ENCODE measurements at regions not wholly inside any gene's neighbourhood (a gene's known extent, or its start where the extent isn't known, plus 50 kb on each side); places are given as distances from the start of the nearest gene placed in this dataset.

DNA sequence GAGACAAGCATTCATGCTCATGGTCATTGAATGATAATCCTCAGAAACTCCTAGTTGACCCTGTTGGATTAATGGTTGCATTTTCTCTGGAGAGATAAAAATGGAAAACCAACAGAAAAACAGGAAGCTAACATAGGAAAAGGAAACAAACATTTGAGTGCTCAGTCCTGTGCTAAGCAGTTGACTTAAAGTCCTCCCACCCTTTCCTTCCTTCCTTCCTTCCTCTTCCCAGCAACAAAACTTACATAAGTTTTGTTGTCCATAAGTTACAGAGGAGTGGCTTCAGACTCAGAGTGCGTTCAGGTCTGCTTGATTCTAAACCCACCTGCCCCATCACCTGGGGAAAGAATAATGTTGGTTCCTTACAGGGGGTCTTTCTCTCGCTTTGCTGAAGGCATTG, 163.8 kb upstream of the RGMA start:
- Histone ChIP-seq H3K79me2 (ENCODE audit: insufficient read depth, low read length) (no peaks in the 10 kb centered on the region), H3K4me2 (ENCODE audit: low read depth, low read length, poor library complexity, severe bottlenecking) (no peak overlapping the region), H3K27me3 (ENCODE audit: insufficient read depth, low read length, poor library complexity, severe bottlenecking) (no peaks in the 10 kb centered on the region), H2AFZ (ENCODE audit: low read length) (no peak overlapping the region), H3K4me1 (ENCODE audit: insufficient read depth, low read length, poor library complexity, severe bottlenecking) (peaks cover 14% of the 10 kb centered on the region), H3F3A (ENCODE audit: low read depth) (no peaks in the 10 kb centered on the region), H3K9me2 (replicated peaks; ENCODE audit: low read depth, low read length) (no peaks in the 10 kb centered on the region), H3K9ac (ENCODE audit: low read depth, low read length, poor library complexity, severe bottlenecking) (no peak overlapping the region), H3K4me3 (ENCODE audit: low read length, poor library complexity, severe bottlenecking) (no peak overlapping the region), H4K20me1 (ENCODE audit: insufficient read depth, low read length, poor library complexity, severe bottlenecking) (no peaks in the 10 kb centered on the region), H3K9me3 (ENCODE audit: insufficient read depth, low read depth, low read length) (no peaks in the 10 kb centered on the region), H3K36me3 (ENCODE audit: insufficient read depth, low read length) (no peaks in the 10 kb centered on the region)
- TF ChIP-seq, protein P1, sequence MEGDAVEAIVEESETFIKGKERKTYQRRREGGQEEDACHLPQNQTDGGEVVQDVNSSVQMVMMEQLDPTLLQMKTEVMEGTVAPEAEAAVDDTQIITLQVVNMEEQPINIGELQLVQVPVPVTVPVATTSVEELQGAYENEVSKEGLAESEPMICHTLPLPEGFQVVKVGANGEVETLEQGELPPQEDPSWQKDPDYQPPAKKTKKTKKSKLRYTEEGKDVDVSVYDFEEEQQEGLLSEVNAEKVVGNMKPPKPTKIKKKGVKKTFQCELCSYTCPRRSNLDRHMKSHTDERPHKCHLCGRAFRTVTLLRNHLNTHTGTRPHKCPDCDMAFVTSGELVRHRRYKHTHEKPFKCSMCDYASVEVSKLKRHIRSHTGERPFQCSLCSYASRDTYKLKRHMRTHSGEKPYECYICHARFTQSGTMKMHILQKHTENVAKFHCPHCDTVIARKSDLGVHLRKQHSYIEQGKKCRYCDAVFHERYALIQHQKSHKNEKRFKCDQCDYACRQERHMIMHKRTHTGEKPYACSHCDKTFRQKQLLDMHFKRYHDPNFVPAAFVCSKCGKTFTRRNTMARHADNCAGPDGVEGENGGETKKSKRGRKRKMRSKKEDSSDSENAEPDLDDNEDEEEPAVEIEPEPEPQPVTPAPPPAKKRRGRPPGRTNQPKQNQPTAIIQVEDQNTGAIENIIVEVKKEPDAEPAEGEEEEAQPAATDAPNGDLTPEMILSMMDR (conservative IDR thresholded peaks at IDR 0.05; ENCODE audit: low read length), result no peak
- TF ChIP-seq EZH2phosphoT487 (IDR thresholded peaks at IDR 0.05; ENCODE audit: borderline replicate concordance), result no peak

DNA sequence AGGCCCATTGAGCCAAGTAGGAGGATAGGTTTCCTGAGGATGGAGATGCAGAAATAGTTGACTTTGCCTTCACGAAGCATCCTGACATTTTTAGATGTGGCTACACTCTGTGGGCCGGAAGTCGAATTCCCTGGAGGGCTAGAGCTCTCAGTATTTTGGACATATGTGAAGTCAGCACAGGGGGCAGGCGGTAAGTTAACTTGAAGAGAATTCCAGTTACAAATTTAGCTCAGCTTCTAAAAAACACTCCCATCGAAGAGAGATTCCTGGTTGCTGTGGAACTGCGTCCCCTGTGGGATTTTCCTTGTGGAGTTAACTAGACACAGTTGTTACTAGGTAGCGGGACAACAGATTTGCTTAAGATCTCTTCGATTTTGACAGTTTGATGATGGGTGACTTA, 161.9 kb upstream of the RGMA start:
- Histone ChIP-seq H3K36me3 (ENCODE audit: insufficient read depth, low read length) (no peaks in the 10 kb centered on the region), H3K9me2 (replicated peaks; ENCODE audit: low read depth, low read length) (no peaks in the 10 kb centered on the region), H2AFZ (ENCODE audit: low read length) (no peak overlapping the region), H3K4me2 (ENCODE audit: low read depth, low read length, poor library complexity, severe bottlenecking) (no peak overlapping the region), H3K4me1 (ENCODE audit: insufficient read depth, low read length, poor library complexity, severe bottlenecking) (peaks cover 16% of the 10 kb centered on the region), H3K27me3 (ENCODE audit: insufficient read depth, low read length, poor library complexity, severe bottlenecking) (no peaks in the 10 kb centered on the region), H3K79me2 (ENCODE audit: insufficient read depth, low read length) (no peaks in the 10 kb centered on the region), H3F3A (ENCODE audit: low read depth) (no peaks in the 10 kb centered on the region), H3K4me3 (ENCODE audit: low read length, poor library complexity, severe bottlenecking) (no peak overlapping the region), H4K20me1 (ENCODE audit: insufficient read depth, low read length, poor library complexity, severe bottlenecking) (no peaks in the 10 kb centered on the region), H3K9ac (ENCODE audit: low read depth, low read length, poor library complexity, severe bottlenecking) (no peak overlapping the region), H3K9me3 (ENCODE audit: insufficient read depth, low read depth, low read length) (no peaks in the 10 kb centered on the region)
- TF ChIP-seq EZH2phosphoT487 (IDR thresholded peaks at IDR 0.05; ENCODE audit: borderline replicate concordance), result no peak
- TF ChIP-seq, protein P1 (conservative IDR thresholded peaks at IDR 0.05; ENCODE audit: low read length), result no peak

DNA sequence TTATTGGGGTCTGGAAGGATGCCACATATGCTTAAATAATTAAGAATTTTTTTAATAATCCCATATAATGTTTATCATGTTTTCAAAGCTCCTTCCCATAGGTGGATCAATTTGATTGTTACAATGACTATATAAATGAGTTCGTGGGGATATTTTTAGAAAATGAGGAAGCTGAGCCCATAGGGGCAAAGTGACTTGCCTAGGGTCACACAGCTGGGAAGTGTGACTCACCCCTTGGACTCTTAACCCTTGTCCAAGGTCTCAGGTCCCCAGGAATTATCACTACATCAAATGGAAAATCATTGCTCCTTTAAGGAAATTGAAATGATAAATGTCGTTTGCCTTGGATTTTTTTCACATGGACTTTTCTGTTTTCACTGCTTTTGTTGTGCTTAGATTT, 161.2 kb upstream of the RGMA start:
- Histone ChIP-seq H3F3A (ENCODE audit: low read depth) (no peaks in the 10 kb centered on the region), H4K20me1 (ENCODE audit: insufficient read depth, low read length, poor library complexity, severe bottlenecking) (no peaks in the 10 kb centered on the region), H3K4me2 (ENCODE audit: low read depth, low read length, poor library complexity, severe bottlenecking) (no peak overlapping the region), H3K27me3 (ENCODE audit: insufficient read depth, low read length, poor library complexity, severe bottlenecking) (no peaks in the 10 kb centered on the region), H3K79me2 (ENCODE audit: insufficient read depth, low read length) (no peaks in the 10 kb centered on the region), H3K4me3 (ENCODE audit: low read length, poor library complexity, severe bottlenecking) (no peak overlapping the region), H3K36me3 (ENCODE audit: insufficient read depth, low read length) (no peaks in the 10 kb centered on the region), H3K9me2 (replicated peaks; ENCODE audit: low read depth, low read length) (no peaks in the 10 kb centered on the region), H2AFZ (ENCODE audit: low read length) (no peak overlapping the region), H3K9ac (ENCODE audit: low read depth, low read length, poor library complexity, severe bottlenecking) (no peak overlapping the region), H3K4me1 (ENCODE audit: insufficient read depth, low read length, poor library complexity, severe bottlenecking) (peaks cover 16% of the 10 kb centered on the region), H3K9me3 (ENCODE audit: insufficient read depth, low read depth, low read length) (no peaks in the 10 kb centered on the region)
- TF ChIP-seq, protein P1 (conservative IDR thresholded peaks at IDR 0.05; ENCODE audit: low read length), result no peak
- TF ChIP-seq EZH2phosphoT487 (IDR thresholded peaks at IDR 0.05; ENCODE audit: borderline replicate concordance), result no peak

Measured in Loucy (cell line).